HG03045 (cell line): ENCODE measurements at regions not wholly inside any gene's neighbourhood (a gene's known extent, or its start where the extent isn't known, plus 50 kb on each side); places are given as distances from the start of the nearest gene placed in this dataset.

Experiments used
- ATAC-seq: cut with Tn5 transposase; IDR thresholded peaks from one replicate; pipeline ENCODE4 v1.9.1; 2021; ENCODE audit warnings: mild to moderate bottlenecking, moderate library complexity; ENCODE audit not compliant: unreplicated experiment

- no peak for ATAC-seq
These were observed 258.5 kb upstream of the E2F7 start for GRCh38 chr12:77323788-77324415.

GRCh38 chr12:77319166-77319565 lies 253.8 kb upstream of the E2F7 start:
- ATAC-seq, result no peak

- no peak for ATAC-seq
These were observed 250.0 kb upstream of the E2F7 start for GRCh38 chr12:77315407-77315806.

GRCh38 chr12:77314378-77315052 lies 249.1 kb upstream of the E2F7 start:
- no peak for ATAC-seq

GRCh38 chr12:77308056-77308455 lies 242.7 kb upstream of the E2F7 start:
- ATAC-seq, result no peak

- ATAC-seq, result no peak
These were observed 235.4 kb upstream of the E2F7 start for GRCh38 chr12:77300811-77301210.

GRCh38 chr12:77299910-77300669 lies 234.7 kb upstream of the E2F7 start:
- ATAC-seq, result no peak

- no peak for ATAC-seq
These were observed 233.6 kb upstream of the E2F7 start for GRCh38 chr12:77299001-77299400.

GRCh38 chr12:77294016-77294415 lies 228.6 kb upstream of the E2F7 start:
- no peak for ATAC-seq

GRCh38 chr12:77274926-77275325 lies 209.6 kb upstream of the E2F7 start:
- ATAC-seq, result no peak

- ATAC-seq, result no peak
These were observed 208.5 kb upstream of the E2F7 start for GRCh38 chr12:77273898-77274297.

GRCh38 chr12:77256956-77257355 lies 191.6 kb upstream of the E2F7 start:
- ATAC-seq, result no peak

GRCh38 chr12:77253321-77253720 lies 188.0 kb upstream of the E2F7 start:
- no peak for ATAC-seq

GRCh38 chr12:77251799-77252198 lies 186.4 kb upstream of the E2F7 start:
- ATAC-seq, result no peak

GRCh38 chr12:77249892-77250291 lies 184.5 kb upstream of the E2F7 start:
- no peak for ATAC-seq

- no peak for ATAC-seq
These were observed 182.7 kb upstream of the E2F7 start for GRCh38 chr12:77248036-77248435.

- ATAC-seq, result no peak
These were observed 182.2 kb upstream of the E2F7 start for GRCh38 chr12:77247542-77247941.

- ATAC-seq, result no peak
These were observed 178.0 kb upstream of the E2F7 start for GRCh38 chr12:77243345-77243744.

- no peak for ATAC-seq
These were observed 174.2 kb upstream of the E2F7 start for GRCh38 chr12:77239617-77240016.

GRCh38 chr12:77238335-77238734 lies 173.0 kb upstream of the E2F7 start:
- ATAC-seq, result no peak

- no peak for ATAC-seq
These were observed 172.5 kb upstream of the E2F7 start for GRCh38 chr12:77237896-77238295.

GRCh38 chr12:77236066-77236465 lies 170.7 kb upstream of the E2F7 start:
- ATAC-seq, result no peak
